ENCODE measurements at regions not wholly inside any gene's neighbourhood (a gene's known extent, or its start where the extent isn't known, plus 50 kb on each side); places are given as distances from the start of the nearest gene placed in this dataset.

DNA sequence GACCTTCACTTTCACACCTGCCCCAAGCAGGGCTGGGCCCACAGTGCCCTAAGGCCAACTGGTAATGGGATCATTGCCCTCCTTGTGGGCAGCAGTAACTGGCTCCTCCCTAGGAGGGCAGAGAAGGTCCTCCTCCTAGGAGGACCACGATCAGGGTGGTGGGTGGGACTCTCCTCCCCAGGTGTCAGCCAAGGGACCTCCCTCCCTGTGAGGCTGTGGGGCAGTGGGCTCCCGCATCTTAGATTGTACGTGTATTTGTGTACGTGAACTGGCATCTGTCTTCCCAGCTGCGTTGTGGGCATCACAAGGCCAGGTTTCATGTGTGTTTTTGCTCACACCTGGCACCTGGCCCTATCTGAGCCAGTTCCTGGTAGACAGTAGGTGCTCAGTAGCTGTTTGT, 111.8 kb downstream of the SOX1 start:
- Histone ChIP-seq H3K4me3 (ENCODE audit: low read depth, low read length) (no peak overlapping the region), H3K9me3 (ENCODE audit: control insufficient read depth, insufficient read depth, low read length) (no peaks in the 10 kb centered on the region), H3K9ac (ENCODE audit: low read depth, low read length) (no peak overlapping the region), H3K4me1 (ENCODE audit: control insufficient read depth, insufficient read depth, low read length) (no peaks in the 10 kb centered on the region), H3K27me3 (ENCODE audit: control insufficient read depth, insufficient read depth, low read length) (no peaks in the 10 kb centered on the region), H3K36me3 (ENCODE audit: control insufficient read depth, insufficient read depth, low read length) (no peaks in the 10 kb centered on the region)

- Histone ChIP-seq H3K4me1 (ENCODE audit: control insufficient read depth, insufficient read depth, low read length) (no peaks in the 10 kb centered on the region), H3K9ac (ENCODE audit: low read depth, low read length) (no peak overlapping the region), H3K27me3 (ENCODE audit: control insufficient read depth, insufficient read depth, low read length) (no peaks in the 10 kb centered on the region), H3K4me3 (ENCODE audit: low read depth, low read length) (no peak overlapping the region), H3K9me3 (ENCODE audit: control insufficient read depth, insufficient read depth, low read length) (no peaks in the 10 kb centered on the region), H3K36me3 (ENCODE audit: control insufficient read depth, insufficient read depth, low read length) (no peaks in the 10 kb centered on the region)
Observed at GRCh38 chr13:112179421-112179820, 112.5 kb downstream of the SOX1 start.

GRCh38 chr13:112179995-112180394, 113.0 kb downstream of the SOX1 start:
- no peaks in the 10 kb centered on the region for H3K9me3 ChIP-seq (ENCODE audit: control insufficient read depth, insufficient read depth, low read length)
- no peaks in the 10 kb centered on the region for H3K27me3 ChIP-seq (ENCODE audit: control insufficient read depth, insufficient read depth, low read length)
- H3K36me3 ChIP-seq (ENCODE audit: control insufficient read depth, insufficient read depth, low read length) = no peaks in the 10 kb centered on the region

DNA sequence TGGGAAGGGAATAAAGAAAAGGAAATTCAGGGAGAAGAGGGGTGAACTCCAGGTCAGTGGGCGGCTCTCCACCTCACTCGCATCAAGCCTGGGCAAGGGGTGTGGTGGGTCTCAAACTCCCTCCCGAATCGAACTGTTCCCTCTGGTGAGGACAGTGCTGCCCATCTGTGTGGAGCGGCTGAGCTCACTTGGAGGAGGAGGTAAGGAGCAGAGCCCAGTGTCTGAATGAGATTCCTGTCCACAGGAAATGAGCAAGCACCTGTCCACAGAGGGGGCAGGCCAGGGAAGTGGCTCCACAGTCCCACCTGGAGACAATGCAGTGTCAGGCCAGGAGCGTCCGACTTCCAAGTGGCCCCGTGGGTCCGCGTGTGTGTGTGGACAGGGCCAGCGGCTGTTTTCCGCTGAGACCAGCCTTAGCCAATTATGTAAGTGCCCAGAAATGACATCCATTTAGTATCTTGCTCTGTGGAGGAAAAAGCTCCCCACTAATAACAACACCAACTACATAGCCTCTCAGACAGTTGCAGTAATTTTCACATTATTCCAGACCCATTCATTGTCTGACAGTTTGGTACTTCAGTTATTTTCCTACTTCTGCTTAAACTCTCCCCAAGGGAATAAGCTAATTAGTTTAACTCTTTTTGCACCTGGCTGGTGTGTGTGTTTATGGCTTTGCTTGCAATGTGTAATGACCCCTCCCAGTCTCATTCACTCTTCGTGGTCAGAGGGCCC, 114.6 kb downstream of the SOX1 start:
- Histone ChIP-seq H3K9me3 (ENCODE audit: control insufficient read depth, insufficient read depth, low read length) (no peaks in the 10 kb centered on the region), H3K4me1 (ENCODE audit: control insufficient read depth, insufficient read depth, low read length) (no peaks in the 10 kb centered on the region)

More at GRCh38 chr13:112179995-112180394, 113.0 kb downstream of the SOX1 start:
- Histone ChIP-seq H3K4me3 (ENCODE audit: low read depth, low read length) (no peak overlapping the region), H3K4me1 (ENCODE audit: control insufficient read depth, insufficient read depth, low read length) (no peaks in the 10 kb centered on the region), H3K9ac (ENCODE audit: low read depth, low read length) (no peak overlapping the region)

GRCh38 chr13:112182251-112182650, 115.3 kb downstream of the SOX1 start:
- Histone ChIP-seq H3K9ac (ENCODE audit: low read depth, low read length) (no peak overlapping the region), H3K4me3 (ENCODE audit: low read depth, low read length) (no peak overlapping the region), H3K36me3 (ENCODE audit: control insufficient read depth, insufficient read depth, low read length) (no peaks in the 10 kb centered on the region), H3K27me3 (ENCODE audit: control insufficient read depth, insufficient read depth, low read length) (no peaks in the 10 kb centered on the region), H3K4me1 (ENCODE audit: control insufficient read depth, insufficient read depth, low read length) (no peaks in the 10 kb centered on the region), H3K9me3 (ENCODE audit: control insufficient read depth, insufficient read depth, low read length) (no peaks in the 10 kb centered on the region)

More for the DNA sequence above, 114.6 kb downstream of the SOX1 start:
- Histone ChIP-seq H3K27me3 (ENCODE audit: control insufficient read depth, insufficient read depth, low read length) (no peaks in the 10 kb centered on the region), H3K4me3 (ENCODE audit: low read depth, low read length) (no peak overlapping the region), H3K36me3 (ENCODE audit: control insufficient read depth, insufficient read depth, low read length) (no peaks in the 10 kb centered on the region), H3K9ac (ENCODE audit: low read depth, low read length) (no peak overlapping the region)

DNA sequence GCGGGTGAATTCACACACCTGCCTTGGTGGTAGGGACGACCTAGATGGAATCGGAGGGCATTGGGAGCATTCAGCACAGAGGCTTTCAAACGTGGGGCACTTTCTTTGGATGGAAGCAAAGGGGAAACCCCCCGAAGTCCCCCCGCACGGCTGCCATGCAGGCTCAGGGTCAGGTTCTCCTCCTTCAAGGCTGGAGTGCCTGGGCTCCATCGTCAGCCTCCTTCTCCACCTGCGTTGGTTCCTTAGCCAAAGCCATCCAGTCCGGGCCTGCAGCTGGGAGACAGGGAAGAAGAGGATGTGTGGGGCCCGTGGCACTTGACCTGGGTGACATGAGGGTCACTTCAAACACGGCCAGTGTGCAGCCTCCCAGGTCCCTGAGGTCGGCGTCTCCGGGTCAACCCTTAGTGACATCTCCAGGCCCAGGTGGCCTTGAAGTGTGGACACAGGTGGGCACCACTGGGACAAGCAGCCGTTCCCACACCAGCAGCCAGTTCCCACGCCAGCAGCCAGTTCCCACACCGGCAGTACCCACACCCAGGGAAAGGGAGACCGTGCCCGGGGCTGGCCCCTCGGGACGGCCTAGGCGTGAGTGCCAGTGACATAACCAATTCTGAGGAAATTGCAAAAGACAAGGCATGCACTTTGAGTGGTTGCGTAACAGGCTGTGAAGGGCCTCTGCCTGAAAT, 116.0 kb downstream of the SOX1 start:
- H3K9me3 ChIP-seq (ENCODE audit: control insufficient read depth, insufficient read depth, low read length) = no peaks in the 10 kb centered on the region
- no peaks in the 10 kb centered on the region for H3K36me3 ChIP-seq (ENCODE audit: control insufficient read depth, insufficient read depth, low read length)
- H3K9ac ChIP-seq (ENCODE audit: low read depth, low read length) = no peak overlapping the region
- H3K4me3 ChIP-seq (ENCODE audit: low read depth, low read length) = no peak overlapping the region
- no peaks in the 10 kb centered on the region for H3K4me1 ChIP-seq (ENCODE audit: control insufficient read depth, insufficient read depth, low read length)
- H3K27me3 ChIP-seq (ENCODE audit: control insufficient read depth, insufficient read depth, low read length) = no peaks in the 10 kb centered on the region

DNA sequence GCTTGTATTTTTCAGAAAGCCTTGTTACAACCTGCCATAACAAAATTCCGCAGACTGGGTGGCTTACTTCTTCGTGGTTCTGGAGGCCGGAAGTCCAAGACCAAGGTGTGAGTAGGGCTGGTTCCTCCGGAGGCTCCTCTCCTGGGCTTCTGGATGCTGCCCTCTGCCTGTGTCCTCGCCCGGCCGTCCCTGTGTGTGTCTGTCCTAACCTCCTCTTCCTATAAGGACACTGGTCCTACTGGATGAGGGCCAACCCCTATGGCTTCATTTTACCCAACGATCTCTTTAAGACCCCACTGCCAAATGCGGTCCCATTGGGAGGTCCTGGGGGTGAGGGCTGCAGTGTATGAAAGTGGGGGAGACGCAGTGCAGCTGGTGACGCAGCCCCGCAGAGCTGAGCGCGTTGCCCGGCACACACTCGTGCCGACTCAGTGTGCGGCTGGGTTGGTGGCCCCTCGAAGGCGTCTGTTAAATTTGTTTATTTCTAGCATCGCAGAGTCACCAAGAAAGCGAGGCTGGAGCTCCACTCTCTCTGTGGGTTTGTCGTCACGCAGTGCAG, 116.7 kb downstream of the SOX1 start:
- H3K27me3 ChIP-seq (ENCODE audit: control insufficient read depth, insufficient read depth, low read length) = no peaks in the 10 kb centered on the region
- H3K9me3 ChIP-seq (ENCODE audit: control insufficient read depth, insufficient read depth, low read length) = no peaks in the 10 kb centered on the region
- H3K4me1 ChIP-seq (ENCODE audit: control insufficient read depth, insufficient read depth, low read length) = no peaks in the 10 kb centered on the region

GRCh38 chr13:112184261-112184660, 117.3 kb downstream of the SOX1 start:
- Histone ChIP-seq H3K4me3 (ENCODE audit: low read depth, low read length) (no peak overlapping the region), H3K27me3 (ENCODE audit: control insufficient read depth, insufficient read depth, low read length) (no peaks in the 10 kb centered on the region), H3K4me1 (ENCODE audit: control insufficient read depth, insufficient read depth, low read length) (no peaks in the 10 kb centered on the region)

More for the DNA sequence above, 116.7 kb downstream of the SOX1 start:
- H3K9ac ChIP-seq (ENCODE audit: low read depth, low read length) = no peak overlapping the region
- no peak overlapping the region for H3K4me3 ChIP-seq (ENCODE audit: low read depth, low read length)
- H3K36me3 ChIP-seq (ENCODE audit: control insufficient read depth, insufficient read depth, low read length) = no peaks in the 10 kb centered on the region

GRCh38 chr13:112184851-112185371, 118.0 kb downstream of the SOX1 start:
- H3K4me3 ChIP-seq (ENCODE audit: low read depth, low read length) = no peak overlapping the region
- H3K27me3 ChIP-seq (ENCODE audit: control insufficient read depth, insufficient read depth, low read length) = no peaks in the 10 kb centered on the region
- no peak overlapping the region for H3K9ac ChIP-seq (ENCODE audit: low read depth, low read length)
- no peaks in the 10 kb centered on the region for H3K36me3 ChIP-seq (ENCODE audit: control insufficient read depth, insufficient read depth, low read length)
- H3K9me3 ChIP-seq (ENCODE audit: control insufficient read depth, insufficient read depth, low read length) = no peaks in the 10 kb centered on the region
- H3K4me1 ChIP-seq (ENCODE audit: control insufficient read depth, insufficient read depth, low read length) = no peaks in the 10 kb centered on the region

More at GRCh38 chr13:112184261-112184660, 117.3 kb downstream of the SOX1 start:
- H3K9ac ChIP-seq (ENCODE audit: low read depth, low read length) = no peak overlapping the region
- H3K36me3 ChIP-seq (ENCODE audit: control insufficient read depth, insufficient read depth, low read length) = no peaks in the 10 kb centered on the region
- no peaks in the 10 kb centered on the region for H3K9me3 ChIP-seq (ENCODE audit: control insufficient read depth, insufficient read depth, low read length)

DNA sequence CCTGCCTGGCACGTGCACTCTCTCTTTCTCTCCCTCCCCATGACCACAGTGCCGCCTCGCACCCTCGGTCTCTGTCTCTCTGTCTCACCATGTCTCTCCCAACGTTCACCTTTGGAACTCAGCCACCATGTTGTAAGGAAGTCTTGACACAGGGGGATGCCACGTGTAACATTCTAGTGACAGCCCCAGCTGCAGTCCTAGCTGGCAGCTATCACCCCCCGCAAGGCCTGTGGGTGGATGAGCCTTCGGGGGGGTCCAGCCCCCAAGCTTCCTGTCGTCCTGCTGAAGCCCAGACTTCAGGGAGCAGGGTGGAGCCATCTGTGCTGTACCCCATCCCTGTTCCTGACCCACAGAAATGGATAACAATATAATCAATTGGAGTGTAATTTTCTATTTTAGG, 118.5 kb downstream of the SOX1 start:
- no peak overlapping the region for H3K9ac ChIP-seq (ENCODE audit: low read depth, low read length)
- H3K9me3 ChIP-seq (ENCODE audit: control insufficient read depth, insufficient read depth, low read length) = no peaks in the 10 kb centered on the region
- H3K4me3 ChIP-seq (ENCODE audit: low read depth, low read length) = no peak overlapping the region
- no peaks in the 10 kb centered on the region for H3K4me1 ChIP-seq (ENCODE audit: control insufficient read depth, insufficient read depth, low read length)
- H3K27me3 ChIP-seq (ENCODE audit: control insufficient read depth, insufficient read depth, low read length) = no peaks in the 10 kb centered on the region
- H3K36me3 ChIP-seq (ENCODE audit: control insufficient read depth, insufficient read depth, low read length) = no peaks in the 10 kb centered on the region

- Histone ChIP-seq H3K4me3 (ENCODE audit: low read depth, low read length) (no peak overlapping the region), H3K9me3 (ENCODE audit: control insufficient read depth, insufficient read depth, low read length) (no peaks in the 10 kb centered on the region), H3K4me1 (ENCODE audit: control insufficient read depth, insufficient read depth, low read length) (no peaks in the 10 kb centered on the region), H3K9ac (ENCODE audit: low read depth, low read length) (no peak overlapping the region), H3K36me3 (ENCODE audit: control insufficient read depth, insufficient read depth, low read length) (no peaks in the 10 kb centered on the region), H3K27me3 (ENCODE audit: control insufficient read depth, insufficient read depth, low read length) (no peaks in the 10 kb centered on the region)
Observed at GRCh38 chr13:112186091-112186490, 119.1 kb downstream of the SOX1 start.

Data from iPS-15b (cell line).